ENCODE measurements at regions not wholly inside any gene's neighbourhood (a gene's known extent, or its start where the extent isn't known, plus 50 kb on each side); places are given as distances from the start of the nearest gene placed in this dataset.

- no peak for TF ChIP-seq CTCF (IDR thresholded peaks at IDR 0.05)
- TF ChIP-seq POLR2AphosphoS5 (IDR thresholded peaks at IDR 0.05), result no peak
Observed at GRCh38 chr1:73659136-73659535, 538.8 kb downstream of the LRRIQ3 start.

All from sigmoid colon (tissue), 4 donors.